GM12864 (cell line): ENCODE measurements at regions not wholly inside any gene's neighbourhood (a gene's known extent, or its start where the extent isn't known, plus 50 kb on each side); places are given as distances from the start of the nearest gene placed in this dataset.
A peak's percentile ranks its signal among the peaks of the same experiment; 100 is the strongest.
"Not testable (repeated sequence)": the region's sequence is repeated elsewhere in the genome, so short reads cannot be mapped to it uniquely, and the experiment has no call there.

Experiments
- DNase-seq: peaks from one replicate; pipeline ENCODE4 v3.0.0-alpha.2; 2011; ENCODE audit warnings: low read depth
- H3K4me3 ChIP-seq: 2 replicates; pipeline ENCODE4 v1.5.1; 2011; ENCODE audit warnings: mild to moderate bottlenecking, low read depth, low read length, control low read depth
- TF ChIP-seq, protein P1 (sequence below): IDR thresholded peaks from 2 replicates; pipeline ENCODE4 v1.5.1; 2011; ENCODE audit warnings: low read depth, mild to moderate bottlenecking, moderate library complexity, low read length, control low read depth, inconsistent platforms; ENCODE audit errors: missing control alignments

DNA sequence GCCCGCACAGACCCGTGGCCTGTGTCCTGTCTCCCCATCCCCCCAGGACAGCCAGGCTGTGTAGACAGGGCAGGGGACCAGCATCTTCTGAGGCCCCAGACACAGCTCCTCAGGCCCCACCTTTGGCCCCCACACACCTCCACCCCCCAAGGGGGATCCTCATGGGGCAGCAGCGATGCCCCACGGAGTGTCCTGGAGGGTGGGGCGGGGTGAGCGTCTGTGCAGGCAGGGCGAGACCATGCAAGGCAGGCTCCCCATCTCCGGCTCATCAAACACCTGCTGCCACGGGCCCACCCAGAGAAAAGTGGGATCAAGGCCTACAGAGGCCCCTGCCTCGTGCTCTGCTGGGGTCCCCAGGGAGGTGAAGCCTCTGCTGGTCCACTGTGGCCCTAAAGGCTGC lies 118.7 kb upstream of the FOXD4L5 start:
- H3K4me3 ChIP-seq: no peak overlapping the region
- no peak for DNase-seq
- TF ChIP-seq, protein P1, sequence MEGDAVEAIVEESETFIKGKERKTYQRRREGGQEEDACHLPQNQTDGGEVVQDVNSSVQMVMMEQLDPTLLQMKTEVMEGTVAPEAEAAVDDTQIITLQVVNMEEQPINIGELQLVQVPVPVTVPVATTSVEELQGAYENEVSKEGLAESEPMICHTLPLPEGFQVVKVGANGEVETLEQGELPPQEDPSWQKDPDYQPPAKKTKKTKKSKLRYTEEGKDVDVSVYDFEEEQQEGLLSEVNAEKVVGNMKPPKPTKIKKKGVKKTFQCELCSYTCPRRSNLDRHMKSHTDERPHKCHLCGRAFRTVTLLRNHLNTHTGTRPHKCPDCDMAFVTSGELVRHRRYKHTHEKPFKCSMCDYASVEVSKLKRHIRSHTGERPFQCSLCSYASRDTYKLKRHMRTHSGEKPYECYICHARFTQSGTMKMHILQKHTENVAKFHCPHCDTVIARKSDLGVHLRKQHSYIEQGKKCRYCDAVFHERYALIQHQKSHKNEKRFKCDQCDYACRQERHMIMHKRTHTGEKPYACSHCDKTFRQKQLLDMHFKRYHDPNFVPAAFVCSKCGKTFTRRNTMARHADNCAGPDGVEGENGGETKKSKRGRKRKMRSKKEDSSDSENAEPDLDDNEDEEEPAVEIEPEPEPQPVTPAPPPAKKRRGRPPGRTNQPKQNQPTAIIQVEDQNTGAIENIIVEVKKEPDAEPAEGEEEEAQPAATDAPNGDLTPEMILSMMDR: no peak

GRCh38 chr9:65403072-65403471 lies 118.1 kb upstream of the FOXD4L5 start:
- DNase-seq, H3K4me3 ChIP-seq: not testable (repeated sequence)

GRCh38 chr9:65402206-65402870 lies 117.3 kb upstream of the FOXD4L5 start:
- not testable (repeated sequence) for DNase-seq

GRCh38 chr9:65401456-65402045 lies 116.5 kb upstream of the FOXD4L5 start:
- not testable (repeated sequence) for DNase-seq, H3K4me3 ChIP-seq

More at GRCh38 chr9:65402206-65402870, 117.3 kb upstream of the FOXD4L5 start:
- not testable (repeated sequence) for H3K4me3 ChIP-seq

GRCh38 chr9:65400886-65401285 lies 115.9 kb upstream of the FOXD4L5 start:
- TF ChIP-seq, protein P1: no peak
- no peak overlapping the region for H3K4me3 ChIP-seq
- no peak for DNase-seq

DNA sequence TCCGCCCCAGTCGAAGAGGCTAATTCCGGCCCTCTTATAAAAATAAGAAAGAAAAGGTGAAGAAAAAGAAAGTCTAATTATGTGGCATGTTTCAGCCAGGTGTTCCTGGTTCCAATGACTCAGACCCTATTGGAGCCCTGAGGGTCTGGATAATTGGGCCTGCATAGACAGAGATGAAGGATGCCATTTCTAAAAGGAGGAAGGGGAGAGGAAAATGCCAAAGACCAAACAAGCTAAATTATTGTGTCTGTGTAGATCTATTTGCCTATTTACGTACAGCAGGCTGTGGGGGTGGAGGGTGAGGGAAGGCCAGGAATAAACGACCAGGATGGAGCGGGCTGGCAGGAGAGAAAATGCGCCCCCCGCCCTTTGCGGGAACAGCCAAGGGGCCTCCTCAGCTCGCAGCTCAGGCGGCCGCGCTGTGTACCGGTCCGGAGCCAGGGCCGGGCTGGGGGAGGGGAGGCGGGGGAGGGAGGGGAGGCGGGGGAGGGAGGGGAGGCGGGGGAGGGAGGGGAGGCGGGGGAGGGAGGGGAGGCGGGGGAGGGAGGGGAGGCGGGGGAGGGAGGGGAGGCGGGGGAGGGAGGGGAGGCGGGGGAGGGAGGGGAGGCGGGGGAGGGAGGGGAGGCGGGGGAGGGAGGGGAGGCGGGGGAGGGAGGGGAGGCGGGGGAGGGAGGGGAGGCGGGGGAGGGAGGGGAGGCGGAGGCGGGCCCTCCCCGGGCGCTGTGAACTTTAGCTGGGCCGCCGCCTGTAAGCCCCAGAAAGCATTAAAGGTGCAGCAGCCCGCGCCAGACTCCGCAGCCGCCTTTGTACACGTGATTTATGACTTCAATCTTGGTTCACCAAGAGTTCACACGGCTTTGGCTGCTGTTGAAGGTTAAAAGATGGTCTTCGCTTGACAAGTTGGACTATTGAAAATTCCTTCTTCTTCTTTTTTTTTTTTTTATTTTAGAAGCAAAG lies 113.0 kb upstream of the FOXD4L5 start:
- H3K4me3 ChIP-seq: not testable (repeated sequence)

GRCh38 chr9:65397226-65397625 lies 112.2 kb upstream of the FOXD4L5 start:
- not testable (repeated sequence) for DNase-seq, H3K4me3 ChIP-seq

More for the DNA sequence above, 113.0 kb upstream of the FOXD4L5 start:
- not testable (repeated sequence) for DNase-seq

GRCh38 chr9:65396601-65397000 lies 111.6 kb upstream of the FOXD4L5 start:
- not testable (repeated sequence) for DNase-seq, H3K4me3 ChIP-seq

- H3K4me3 ChIP-seq, DNase-seq: not testable (repeated sequence)
Observed at GRCh38 chr9:65395789-65396188, 110.8 kb upstream of the FOXD4L5 start.

DNA sequence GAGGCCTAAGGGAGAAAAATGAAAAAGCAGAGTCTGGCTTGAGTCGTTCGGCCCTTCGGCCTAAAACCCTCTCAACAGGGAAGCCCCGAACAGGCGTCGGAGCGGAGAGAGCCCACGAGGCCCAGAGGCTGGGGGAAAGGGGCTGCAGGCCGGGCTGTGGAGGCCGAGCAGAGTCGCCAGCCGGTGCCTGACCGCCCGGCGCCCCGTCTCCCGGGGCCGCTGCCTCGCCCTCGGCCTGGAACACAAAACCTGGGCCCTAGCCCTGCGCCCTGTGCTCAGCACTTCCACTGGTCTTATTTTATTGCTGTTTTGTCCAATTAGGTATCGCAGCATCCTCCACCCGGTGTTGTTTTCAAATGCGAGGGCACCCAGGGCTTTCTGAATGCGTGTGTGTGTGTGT lies 110.1 kb upstream of the FOXD4L5 start:
- not testable (repeated sequence) for DNase-seq, H3K4me3 ChIP-seq

DNA sequence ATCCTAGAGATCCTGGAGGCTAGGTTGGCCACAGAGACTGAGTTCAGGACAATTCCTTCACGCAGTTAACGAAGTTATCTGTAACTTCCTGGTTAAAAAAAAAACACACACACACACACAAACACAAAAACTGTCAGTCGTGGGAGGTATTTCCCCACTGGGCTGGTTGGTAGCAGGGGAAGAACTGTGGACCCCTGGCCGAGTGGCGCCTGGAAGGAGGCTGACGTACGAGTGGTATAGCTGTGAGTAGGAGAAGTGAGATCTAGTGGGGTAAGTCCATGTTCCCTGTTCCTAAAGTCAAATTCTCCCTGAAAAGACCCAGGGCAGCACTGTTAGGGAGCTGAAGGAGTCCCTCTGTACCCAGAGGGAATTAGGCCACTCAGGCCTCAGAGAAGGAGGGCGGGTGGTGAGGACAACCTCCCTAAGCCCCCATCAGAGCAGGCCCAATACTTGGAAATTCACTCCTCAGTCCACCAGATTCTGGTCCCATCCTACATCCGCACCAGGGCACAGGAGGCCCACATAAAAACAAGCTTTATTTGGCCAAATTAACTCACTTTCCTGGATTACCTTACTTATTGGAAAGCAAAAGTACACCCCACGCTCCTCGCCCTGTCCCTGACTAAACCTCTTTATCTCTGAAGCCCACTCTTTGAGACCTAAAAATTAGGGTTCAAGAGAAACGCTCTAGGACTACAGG lies 108.3 kb upstream of the FOXD4L5 start:
- not testable (repeated sequence) for DNase-seq, H3K4me3 ChIP-seq

- not testable (repeated sequence) for DNase-seq, H3K4me3 ChIP-seq
Observed at GRCh38 chr9:65392611-65393010, 107.6 kb upstream of the FOXD4L5 start.

DNA sequence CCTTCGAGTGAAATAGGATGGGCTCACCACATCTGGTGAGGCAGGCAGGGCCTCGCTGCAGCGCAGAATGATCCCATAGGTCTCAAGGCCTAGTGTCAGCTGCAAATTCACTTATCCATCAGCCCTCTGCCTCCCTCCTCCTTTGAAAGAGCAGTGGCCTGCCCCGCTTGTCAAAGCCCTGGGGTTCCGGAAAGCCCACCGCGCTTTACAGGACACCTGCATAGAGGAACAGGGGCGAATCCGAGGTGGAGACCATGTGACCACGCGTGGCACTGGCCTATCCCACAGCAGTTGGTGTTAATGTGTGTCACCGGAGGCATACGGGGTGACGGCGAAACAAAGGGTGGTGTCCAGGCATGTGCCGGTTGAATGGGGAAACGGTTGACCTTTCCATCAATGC lies 104.7 kb upstream of the FOXD4L5 start:
- H3K4me3 ChIP-seq, DNase-seq: not testable (repeated sequence)

GRCh38 chr9:65389216-65389615 lies 104.2 kb upstream of the FOXD4L5 start:
- DNase-seq, H3K4me3 ChIP-seq: not testable (repeated sequence)

GRCh38 chr9:65386699-65387098 lies 101.7 kb upstream of the FOXD4L5 start:
- H3K4me3 ChIP-seq: peak overlapping the region; percentile 30; the same call in 1 of the 2 replicates
- peak; percentile 53 for DNase-seq

- not testable (repeated sequence) for H3K4me3 ChIP-seq
Observed at GRCh38 chr9:65386191-65386590, 101.2 kb upstream of the FOXD4L5 start.

More at GRCh38 chr9:65386191-65386590, 101.2 kb upstream of the FOXD4L5 start:
- DNase-seq: not testable (repeated sequence)
